Ishikawa (cell line): ENCODE measurements at regions not wholly inside any gene's neighbourhood (a gene's known extent, or its start where the extent isn't known, plus 50 kb on each side); places are given as distances from the start of the nearest gene placed in this dataset.

Experiments used
- EP300 ChIP-seq: IDR thresholded peaks from 2 replicates; pipeline ENCODE4 v1.6.1; 2012; ENCODE audit warnings: borderline replicate concordance
- FOXM1 ChIP-seq: IDR thresholded peaks from 2 replicates; pipeline ENCODE4 v1.6.1; 2012; ENCODE audit warnings: low read depth, borderline replicate concordance
- NFIC ChIP-seq: IDR thresholded peaks from 2 replicates; pipeline ENCODE4 v1.6.1; 2012
- RAD21 ChIP-seq: IDR thresholded peaks from 2 replicates; pipeline ENCODE4 v1.6.1; 2012; ENCODE audit warnings: low read depth
- TEAD4 ChIP-seq: IDR thresholded peaks from 2 replicates; pipeline ENCODE4 v1.6.1; 2012
- TF ChIP-seq, protein P1 (sequence below): IDR thresholded peaks from 2 replicates; pipeline ENCODE4 v1.6.1; 2012; ENCODE audit warnings: low read depth, mild to moderate bottlenecking
- TF ChIP-seq, protein P2 (sequence below): IDR thresholded peaks from 2 replicates; pipeline ENCODE4 v1.6.1; 2012
- TF ChIP-seq, protein P3 (sequence below): IDR thresholded peaks from 2 replicates; pipeline ENCODE4 v1.6.1; 2012

DNA sequence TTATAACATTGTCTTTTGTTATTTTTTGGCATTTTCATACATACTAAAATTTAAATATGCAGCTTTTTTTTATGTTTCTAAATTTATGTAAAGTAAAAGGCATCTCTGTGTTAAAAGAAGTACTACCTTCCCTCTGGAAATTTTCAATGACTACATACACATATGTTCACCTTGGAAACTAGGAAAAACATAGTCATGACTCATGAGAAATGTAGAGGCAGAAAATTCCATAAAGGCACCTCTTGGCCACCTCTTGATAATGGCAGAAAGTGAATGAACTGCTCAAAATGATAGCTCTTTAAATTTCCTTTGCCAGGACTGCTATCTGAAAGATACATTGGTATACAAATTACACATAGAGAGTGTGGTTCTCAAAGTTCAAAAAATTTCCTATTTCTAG is 889.1 kb upstream of the ZEB2 start:
- TF ChIP-seq EP300: no peak
- TF ChIP-seq NFIC: no peak
- TF ChIP-seq, protein P1, sequence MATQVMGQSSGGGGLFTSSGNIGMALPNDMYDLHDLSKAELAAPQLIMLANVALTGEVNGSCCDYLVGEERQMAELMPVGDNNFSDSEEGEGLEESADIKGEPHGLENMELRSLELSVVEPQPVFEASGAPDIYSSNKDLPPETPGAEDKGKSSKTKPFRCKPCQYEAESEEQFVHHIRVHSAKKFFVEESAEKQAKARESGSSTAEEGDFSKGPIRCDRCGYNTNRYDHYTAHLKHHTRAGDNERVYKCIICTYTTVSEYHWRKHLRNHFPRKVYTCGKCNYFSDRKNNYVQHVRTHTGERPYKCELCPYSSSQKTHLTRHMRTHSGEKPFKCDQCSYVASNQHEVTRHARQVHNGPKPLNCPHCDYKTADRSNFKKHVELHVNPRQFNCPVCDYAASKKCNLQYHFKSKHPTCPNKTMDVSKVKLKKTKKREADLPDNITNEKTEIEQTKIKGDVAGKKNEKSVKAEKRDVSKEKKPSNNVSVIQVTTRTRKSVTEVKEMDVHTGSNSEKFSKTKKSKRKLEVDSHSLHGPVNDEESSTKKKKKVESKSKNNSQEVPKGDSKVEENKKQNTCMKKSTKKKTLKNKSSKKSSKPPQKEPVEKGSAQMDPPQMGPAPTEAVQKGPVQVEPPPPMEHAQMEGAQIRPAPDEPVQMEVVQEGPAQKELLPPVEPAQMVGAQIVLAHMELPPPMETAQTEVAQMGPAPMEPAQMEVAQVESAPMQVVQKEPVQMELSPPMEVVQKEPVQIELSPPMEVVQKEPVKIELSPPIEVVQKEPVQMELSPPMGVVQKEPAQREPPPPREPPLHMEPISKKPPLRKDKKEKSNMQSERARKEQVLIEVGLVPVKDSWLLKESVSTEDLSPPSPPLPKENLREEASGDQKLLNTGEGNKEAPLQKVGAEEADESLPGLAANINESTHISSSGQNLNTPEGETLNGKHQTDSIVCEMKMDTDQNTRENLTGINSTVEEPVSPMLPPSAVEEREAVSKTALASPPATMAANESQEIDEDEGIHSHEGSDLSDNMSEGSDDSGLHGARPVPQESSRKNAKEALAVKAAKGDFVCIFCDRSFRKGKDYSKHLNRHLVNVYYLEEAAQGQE: no peak
- TF ChIP-seq, protein P2, sequence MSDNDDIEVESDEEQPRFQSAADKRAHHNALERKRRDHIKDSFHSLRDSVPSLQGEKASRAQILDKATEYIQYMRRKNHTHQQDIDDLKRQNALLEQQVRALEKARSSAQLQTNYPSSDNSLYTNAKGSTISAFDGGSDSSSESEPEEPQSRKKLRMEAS: no peak
- TF ChIP-seq, protein P3, sequence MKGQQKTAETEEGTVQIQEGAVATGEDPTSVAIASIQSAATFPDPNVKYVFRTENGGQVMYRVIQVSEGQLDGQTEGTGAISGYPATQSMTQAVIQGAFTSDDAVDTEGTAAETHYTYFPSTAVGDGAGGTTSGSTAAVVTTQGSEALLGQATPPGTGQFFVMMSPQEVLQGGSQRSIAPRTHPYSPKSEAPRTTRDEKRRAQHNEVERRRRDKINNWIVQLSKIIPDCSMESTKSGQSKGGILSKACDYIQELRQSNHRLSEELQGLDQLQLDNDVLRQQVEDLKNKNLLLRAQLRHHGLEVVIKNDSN: no peak
- TF ChIP-seq RAD21: no peak
- TF ChIP-seq TEAD4: no peak
- no peak for TF ChIP-seq FOXM1
